HG03095 (cell line): ENCODE measurements at regions not wholly inside any gene's neighbourhood (a gene's known extent, or its start where the extent isn't known, plus 50 kb on each side); places are given as distances from the start of the nearest gene placed in this dataset.

Experiments
- ATAC-seq: cut with Tn5 transposase; IDR thresholded peaks from one replicate; pipeline ENCODE4 v1.9.1; 2021; ENCODE audit warnings: moderate library complexity; ENCODE audit not compliant: unreplicated experiment

GRCh38 chr3:40848421-40848820 lies 323.7 kb downstream of the ZNF621 start:
- ATAC-seq, result no peak

GRCh38 chr3:40850861-40851260 lies 326.1 kb downstream of the ZNF621 start:
- no peak for ATAC-seq

DNA sequence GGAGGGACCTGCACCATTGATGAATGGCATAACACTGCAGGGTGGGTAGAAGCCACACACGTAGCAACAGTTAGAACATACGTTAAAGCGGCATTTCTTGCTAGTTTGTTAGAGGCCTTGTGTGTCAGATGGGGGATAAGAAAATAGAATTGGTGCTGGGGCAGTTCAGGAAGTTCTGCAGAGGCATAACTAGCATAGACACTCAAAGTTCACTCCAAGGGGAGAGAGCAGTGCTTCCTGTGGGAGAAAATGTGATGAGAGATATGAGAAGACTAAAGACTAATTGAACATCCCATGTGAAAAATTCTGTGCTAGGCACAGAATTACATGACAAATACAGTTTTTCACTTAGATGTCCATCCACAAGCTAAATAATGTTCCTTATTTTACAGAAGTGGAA lies 327.1 kb downstream of the ZNF621 start:
- ATAC-seq, result no peak

DNA sequence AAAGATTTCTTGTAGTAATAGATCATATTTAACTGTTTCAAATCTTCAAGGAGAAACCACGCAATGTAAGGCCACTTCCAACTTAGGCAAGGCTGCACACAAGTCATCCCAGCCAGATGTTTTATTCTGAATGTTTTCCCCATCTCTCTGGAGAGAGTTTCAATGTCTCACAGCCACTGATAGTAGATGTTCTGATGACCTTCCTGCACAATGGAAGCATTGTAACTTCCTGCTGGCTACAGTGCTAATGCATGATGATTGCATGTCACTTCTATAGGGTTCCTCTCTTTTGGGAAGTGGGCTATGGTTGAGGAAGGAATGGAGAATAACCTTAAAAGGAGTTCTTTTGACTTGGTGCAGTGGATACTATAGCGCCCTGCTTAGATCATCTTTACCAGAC lies 328.0 kb downstream of the ZNF621 start:
- no peak for ATAC-seq

DNA sequence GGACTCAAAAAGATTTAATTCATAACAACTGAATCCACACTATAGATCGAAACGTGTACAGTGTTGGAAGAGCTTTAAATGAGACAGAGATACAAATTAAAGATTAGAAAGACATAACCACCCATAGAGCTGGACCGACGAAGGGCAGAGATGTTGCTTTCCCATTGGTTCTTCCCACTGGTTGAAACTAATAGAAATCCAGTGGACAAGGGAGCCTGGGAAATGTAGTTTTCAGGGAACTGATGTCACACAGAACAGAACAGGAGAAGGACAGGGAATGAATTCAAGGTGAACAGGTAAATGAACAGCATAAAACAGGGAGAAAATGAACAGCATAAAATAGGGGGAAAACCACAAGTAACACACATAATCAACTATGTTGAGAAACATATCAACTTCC lies 328.7 kb downstream of the ZNF621 start:
- ATAC-seq, result no peak

GRCh38 chr3:40855871-40856270 lies 331.1 kb downstream of the ZNF621 start:
- no peak for ATAC-seq

GRCh38 chr3:40858364-40859115 lies 333.8 kb downstream of the ZNF621 start:
- ATAC-seq, result no peak

DNA sequence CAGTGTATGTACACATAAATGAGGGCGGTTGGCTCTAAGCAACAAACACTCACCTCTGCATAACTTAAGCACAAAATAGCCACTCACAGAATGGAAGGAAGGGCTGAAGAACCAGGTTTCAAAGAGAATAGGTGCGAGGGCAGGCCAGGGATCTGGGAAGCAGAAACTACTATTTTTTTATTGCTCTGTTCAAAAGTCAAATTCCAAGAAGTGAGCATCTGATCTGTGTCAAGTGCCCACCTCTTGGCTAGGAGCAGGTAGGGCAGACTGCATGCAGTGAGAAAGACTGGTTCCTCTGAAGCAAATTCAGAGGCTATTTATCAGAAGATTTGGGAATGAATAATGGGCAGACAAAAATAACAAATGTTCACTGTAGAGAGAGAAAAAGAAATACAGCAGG lies 336.4 kb upstream of the CTNNB1 start:
- ATAC-seq, result no peak

- no peak for ATAC-seq
Observed at GRCh38 chr3:40864146-40864782, 335.0 kb upstream of the CTNNB1 start.

DNA sequence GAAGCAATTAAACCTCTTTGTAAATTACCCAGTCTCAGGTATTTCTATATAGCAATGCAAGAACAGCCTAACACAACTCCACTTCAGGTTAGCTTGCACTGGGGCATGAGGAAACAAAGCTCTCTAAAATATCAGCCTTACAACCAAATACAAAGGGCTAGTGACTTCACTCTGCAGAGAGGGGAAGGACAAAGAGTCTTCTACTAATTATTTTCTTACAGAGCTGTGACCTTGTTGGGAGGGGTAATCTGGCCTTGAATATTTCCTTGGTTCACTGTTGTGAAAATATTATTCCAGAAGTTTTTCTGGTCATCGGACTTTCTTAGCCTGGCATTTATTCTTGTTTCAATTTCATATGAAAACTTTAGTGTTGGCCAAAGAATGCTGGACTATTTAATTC lies 334.4 kb upstream of the CTNNB1 start:
- no peak for ATAC-seq

GRCh38 chr3:40867797-40868196 lies 331.5 kb upstream of the CTNNB1 start:
- ATAC-seq, result no peak

GRCh38 chr3:40869013-40869412 lies 330.3 kb upstream of the CTNNB1 start:
- no peak for ATAC-seq

DNA sequence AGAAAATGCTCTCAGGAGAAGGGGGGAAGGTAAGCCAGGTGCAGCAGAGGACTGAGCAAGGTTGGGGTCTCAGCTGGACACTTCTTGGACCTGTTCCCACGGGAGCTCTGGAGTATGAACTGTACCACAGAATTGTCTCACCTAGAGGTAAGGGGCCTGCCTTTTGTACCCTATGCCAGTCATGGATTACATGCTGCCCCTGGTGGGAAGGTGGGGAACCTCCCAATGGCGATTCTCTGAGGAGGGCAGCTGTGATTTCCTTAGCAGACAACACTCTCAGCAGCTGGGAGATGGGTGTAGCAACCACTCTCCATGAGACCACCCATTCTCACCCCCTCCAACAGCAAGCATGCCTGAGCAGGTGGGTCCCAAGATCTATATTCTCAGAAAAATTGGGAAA lies 329.4 kb upstream of the CTNNB1 start:
- ATAC-seq, result no peak

DNA sequence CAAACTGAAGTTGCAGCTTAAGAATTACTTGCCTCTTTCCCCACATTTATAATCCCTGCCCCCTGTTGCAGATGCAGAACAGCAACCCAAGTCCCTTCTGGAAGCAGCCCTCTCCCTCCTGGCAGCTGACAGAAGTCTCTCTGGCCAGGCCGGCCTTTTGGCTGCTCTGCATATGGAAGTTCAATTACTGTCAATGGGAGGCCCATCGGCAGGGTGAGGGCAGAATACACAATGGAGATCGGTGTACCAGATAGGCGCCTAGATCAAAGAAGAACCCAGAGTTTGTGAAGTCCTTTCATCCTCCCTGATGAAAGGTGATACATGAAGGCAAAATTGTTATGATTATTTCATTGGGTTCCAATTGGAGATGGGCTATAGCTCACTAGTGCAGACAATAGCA lies 327.9 kb upstream of the CTNNB1 start:
- ATAC-seq, result no peak

DNA sequence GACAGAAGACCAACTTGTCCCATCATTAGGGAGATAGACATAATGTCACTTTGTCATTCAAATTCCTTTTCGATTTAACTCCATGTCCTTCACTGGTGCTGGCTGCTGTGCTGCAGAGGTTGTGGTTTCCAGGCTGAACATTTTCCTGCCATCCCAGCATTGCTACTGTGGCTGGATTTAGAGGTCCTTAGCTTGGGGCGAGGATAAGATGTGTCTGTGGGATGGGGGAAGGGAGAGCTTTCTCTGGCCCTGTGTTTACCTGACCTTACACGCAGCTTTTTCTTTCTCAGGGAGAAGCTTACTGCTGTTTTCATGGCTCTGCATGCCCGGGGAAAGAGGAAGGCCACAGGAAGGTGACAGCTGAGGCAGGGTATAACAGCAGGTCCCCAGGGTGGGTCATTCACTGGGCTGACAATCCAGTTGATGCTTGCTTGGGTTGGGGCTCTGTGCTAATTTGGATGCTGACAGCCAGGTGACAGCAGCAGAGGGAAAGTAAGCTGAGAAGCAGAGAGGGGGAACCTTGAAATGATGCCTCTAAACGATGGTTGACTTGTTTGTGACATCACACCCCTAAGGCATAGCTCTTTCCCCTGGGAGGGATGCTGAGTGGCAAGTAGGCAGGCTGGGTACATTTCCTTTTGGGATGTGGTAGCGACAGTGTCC lies 326.9 kb upstream of the CTNNB1 start:
- ATAC-seq, result no peak

GRCh38 chr3:40873476-40873875 lies 325.8 kb upstream of the CTNNB1 start:
- no peak for ATAC-seq

- no peak for ATAC-seq
Observed at GRCh38 chr3:40873934-40874699, 325.2 kb upstream of the CTNNB1 start.

DNA sequence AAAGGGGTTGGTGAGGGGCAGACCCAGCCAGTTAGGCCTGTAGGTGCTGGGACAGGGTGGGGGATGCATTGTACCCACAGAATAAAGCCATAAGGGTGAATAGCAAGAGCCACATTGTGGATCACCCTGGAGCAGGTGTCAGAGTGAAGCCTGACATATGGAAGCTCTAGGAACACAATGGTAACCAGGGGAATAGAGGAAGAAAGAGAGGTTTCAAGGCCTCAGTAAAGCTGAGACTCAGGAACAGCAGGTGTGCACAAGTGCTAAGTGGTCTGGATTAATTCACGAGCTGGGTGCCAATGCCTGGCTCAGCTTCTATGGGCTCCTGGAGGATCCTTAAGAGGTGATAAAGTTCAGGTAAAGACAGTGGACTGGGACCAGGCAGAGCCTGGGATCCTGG lies 323.7 kb upstream of the CTNNB1 start:
- ATAC-seq, result no peak

DNA sequence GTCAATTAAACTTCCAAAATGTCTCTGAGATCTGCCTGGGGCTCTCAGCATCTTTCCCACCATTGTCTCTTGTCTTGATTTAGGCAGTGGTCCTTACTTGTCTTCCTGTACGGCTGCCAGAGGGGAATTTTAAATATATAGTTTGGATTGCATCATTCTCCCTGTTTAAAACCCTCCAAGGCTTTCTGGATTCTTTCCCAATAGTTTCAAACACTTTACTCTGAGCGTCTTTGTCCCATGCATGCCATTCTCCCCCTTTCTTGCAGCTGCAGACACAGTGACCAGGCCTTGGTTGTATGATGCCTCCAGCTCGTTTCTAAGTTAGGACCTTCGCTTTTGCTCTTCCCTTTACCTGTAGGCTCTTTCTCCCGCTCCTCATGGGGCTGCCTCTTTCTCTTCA lies 323.3 kb upstream of the CTNNB1 start:
- no peak for ATAC-seq

GRCh38 chr3:40876496-40876895 lies 322.8 kb upstream of the CTNNB1 start:
- no peak for ATAC-seq

DNA sequence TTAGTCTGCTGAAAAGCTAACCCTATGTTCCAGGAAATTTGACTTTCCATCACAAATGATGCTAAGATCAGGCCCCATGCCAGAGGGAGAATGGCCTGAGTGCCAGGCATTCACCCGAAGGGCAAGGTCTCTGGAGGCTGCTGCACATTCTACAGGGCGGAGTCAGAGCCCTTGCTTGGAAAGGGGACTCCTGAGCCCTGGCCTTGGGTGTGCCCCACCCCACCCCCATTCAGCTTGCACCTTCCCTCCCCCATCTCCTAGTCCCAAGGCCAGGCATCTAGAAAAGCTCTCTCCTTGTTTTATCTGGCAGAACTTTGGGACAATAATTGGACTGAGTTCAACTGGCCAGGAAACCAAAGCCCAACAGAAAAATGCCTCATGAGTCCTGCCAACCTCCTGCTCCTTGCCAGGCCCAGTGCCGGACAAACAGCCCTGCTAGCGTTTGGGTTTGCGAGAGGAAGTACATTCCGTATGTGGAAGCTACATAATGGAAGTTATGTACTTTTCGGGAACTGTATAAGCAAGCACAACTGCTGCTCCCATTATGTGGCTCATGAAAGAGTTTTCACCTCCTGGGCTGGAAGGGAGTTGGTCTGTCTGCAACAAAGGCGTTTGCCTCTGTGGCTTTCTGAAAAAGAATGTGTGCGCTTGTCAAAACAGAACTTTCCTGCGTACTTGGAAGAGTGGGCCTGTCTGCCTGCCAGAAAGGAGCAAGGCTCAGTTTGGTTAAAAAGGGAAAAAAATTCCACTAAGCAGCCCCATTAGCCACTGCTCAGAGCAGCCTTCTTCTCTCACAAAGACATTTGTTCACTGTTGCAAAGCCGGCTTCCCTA lies 321.5 kb upstream of the CTNNB1 start:
- no peak for ATAC-seq
